ENCODE measurements at regions not wholly inside any gene's neighbourhood (a gene's known extent, or its start where the extent isn't known, plus 50 kb on each side); places are given as distances from the start of the nearest gene placed in this dataset.
A peak's percentile ranks its signal among the peaks of the same experiment; 100 is the strongest.

- Histone ChIP-seq H3K9me2 (ENCODE audit: low read depth, low read length) (no peaks in the 10 kb centered on the region), H4K20me1 (ENCODE audit: insufficient read depth, low read length) (no peaks in the 10 kb centered on the region), H3F3A (ENCODE audit: insufficient read depth, low read length) (no peaks in the 10 kb centered on the region), H3K9me3 (ENCODE audit: low read length) (no peaks in the 10 kb centered on the region), H2AFZ (ENCODE audit: low read length) (no peak overlapping the region), H3K27ac (ENCODE audit: low read depth, low read length, poor library complexity, severe bottlenecking) (no peak overlapping the region), H3K4me1 (ENCODE audit: insufficient read depth, low read length, severe bottlenecking) (no peaks in the 10 kb centered on the region), H3K9ac (ENCODE audit: low read length) (no peak overlapping the region), H3K36me3 (ENCODE audit: insufficient read depth, low read length) (no peaks in the 10 kb centered on the region; the same call in 1 of the 2 replicates), H3K4me2 (ENCODE audit: low read length) (no peak overlapping the region), H3K4me3 (ENCODE audit: low read depth, low read length, poor library complexity, severe bottlenecking) (no peak overlapping the region), H3K27me3 (ENCODE audit: insufficient read depth, low read length) (no peaks in the 10 kb centered on the region), H3K79me2 (ENCODE audit: insufficient read depth, low read length) (no peaks in the 10 kb centered on the region)
- TF ChIP-seq EZH2 (IDR thresholded peaks at IDR 0.05; ENCODE audit: borderline replicate concordance, low read length), result no peak
- TF ChIP-seq, protein P1, sequence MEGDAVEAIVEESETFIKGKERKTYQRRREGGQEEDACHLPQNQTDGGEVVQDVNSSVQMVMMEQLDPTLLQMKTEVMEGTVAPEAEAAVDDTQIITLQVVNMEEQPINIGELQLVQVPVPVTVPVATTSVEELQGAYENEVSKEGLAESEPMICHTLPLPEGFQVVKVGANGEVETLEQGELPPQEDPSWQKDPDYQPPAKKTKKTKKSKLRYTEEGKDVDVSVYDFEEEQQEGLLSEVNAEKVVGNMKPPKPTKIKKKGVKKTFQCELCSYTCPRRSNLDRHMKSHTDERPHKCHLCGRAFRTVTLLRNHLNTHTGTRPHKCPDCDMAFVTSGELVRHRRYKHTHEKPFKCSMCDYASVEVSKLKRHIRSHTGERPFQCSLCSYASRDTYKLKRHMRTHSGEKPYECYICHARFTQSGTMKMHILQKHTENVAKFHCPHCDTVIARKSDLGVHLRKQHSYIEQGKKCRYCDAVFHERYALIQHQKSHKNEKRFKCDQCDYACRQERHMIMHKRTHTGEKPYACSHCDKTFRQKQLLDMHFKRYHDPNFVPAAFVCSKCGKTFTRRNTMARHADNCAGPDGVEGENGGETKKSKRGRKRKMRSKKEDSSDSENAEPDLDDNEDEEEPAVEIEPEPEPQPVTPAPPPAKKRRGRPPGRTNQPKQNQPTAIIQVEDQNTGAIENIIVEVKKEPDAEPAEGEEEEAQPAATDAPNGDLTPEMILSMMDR (IDR thresholded peaks at IDR 0.05; ENCODE audit: low read length), result no peak
Measured at GRCh38 chr7:9752033-9752432, 1221.6 kb upstream of the PHF14 start.

DNA sequence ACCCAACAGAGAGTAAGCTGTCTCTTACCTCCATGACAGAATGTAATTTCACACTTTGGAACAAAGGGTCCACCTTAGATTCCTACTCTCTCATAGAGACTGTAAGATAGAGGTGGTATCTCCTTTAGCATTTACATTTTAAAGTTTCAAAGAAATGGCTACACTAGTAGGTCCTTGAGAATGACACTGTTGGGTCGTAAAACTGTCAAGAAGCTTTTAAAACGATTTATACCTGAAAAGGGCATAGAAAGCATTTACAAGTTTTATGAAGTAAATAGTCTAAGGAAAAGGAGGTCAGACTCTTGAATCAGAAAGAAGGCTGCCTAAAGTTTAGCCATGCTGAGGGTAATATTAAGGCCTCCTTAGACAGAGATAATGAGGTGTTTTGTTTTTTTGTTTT lies 1212.4 kb upstream of the PHF14 start:
- no peaks in the 10 kb centered on the region for H3K36me3 ChIP-seq (ENCODE audit: insufficient read depth, low read length)
- H3K27me3 ChIP-seq (ENCODE audit: insufficient read depth, low read length), result no peaks in the 10 kb centered on the region
- no peak overlapping the region for H3K9ac ChIP-seq (ENCODE audit: low read length)
- H2AFZ ChIP-seq (ENCODE audit: low read length), result peak overlapping the region; percentile 81; the same call in 1 of the 2 replicates
- H3F3A ChIP-seq (ENCODE audit: insufficient read depth, low read length), result no peaks in the 10 kb centered on the region
- H3K9me2 ChIP-seq (ENCODE audit: low read depth, low read length), result no peaks in the 10 kb centered on the region
- no peak overlapping the region for H3K4me3 ChIP-seq (ENCODE audit: low read depth, low read length, poor library complexity, severe bottlenecking)
- TF ChIP-seq, protein P1 (IDR thresholded peaks at IDR 0.05; ENCODE audit: low read length), result no peak
- TF ChIP-seq EZH2 (IDR thresholded peaks at IDR 0.05; ENCODE audit: borderline replicate concordance, low read length), result no peak
- H4K20me1 ChIP-seq (ENCODE audit: insufficient read depth, low read length), result no peaks in the 10 kb centered on the region
- no peaks in the 10 kb centered on the region for H3K9me3 ChIP-seq (ENCODE audit: low read length)
- H3K4me1 ChIP-seq (ENCODE audit: insufficient read depth, low read length, severe bottlenecking), result peaks cover 31% of the 10 kb centered on the region
- no peaks in the 10 kb centered on the region for H3K79me2 ChIP-seq (ENCODE audit: insufficient read depth, low read length)
- no peak overlapping the region for H3K27ac ChIP-seq (ENCODE audit: low read depth, low read length, poor library complexity, severe bottlenecking)
- no peak overlapping the region for H3K4me2 ChIP-seq (ENCODE audit: low read length)

GRCh38 chr7:9776900-9777299 lies 1196.8 kb upstream of the PHF14 start:
- H4K20me1 ChIP-seq (ENCODE audit: insufficient read depth, low read length), result no peaks in the 10 kb centered on the region
- H2AFZ ChIP-seq (ENCODE audit: low read length), result no peak overlapping the region
- no peaks in the 10 kb centered on the region for H3K9me2 ChIP-seq (ENCODE audit: low read depth, low read length)
- H3K27ac ChIP-seq (ENCODE audit: low read depth, low read length, poor library complexity, severe bottlenecking), result no peak overlapping the region
- no peaks in the 10 kb centered on the region for H3F3A ChIP-seq (ENCODE audit: insufficient read depth, low read length)
- TF ChIP-seq EZH2 (IDR thresholded peaks at IDR 0.05; ENCODE audit: borderline replicate concordance, low read length), result no peak
- no peaks in the 10 kb centered on the region for H3K4me1 ChIP-seq (ENCODE audit: insufficient read depth, low read length, severe bottlenecking)
- no peaks in the 10 kb centered on the region for H3K9me3 ChIP-seq (ENCODE audit: low read length)
- no peaks in the 10 kb centered on the region for H3K36me3 ChIP-seq (ENCODE audit: insufficient read depth, low read length)
- H3K4me2 ChIP-seq (ENCODE audit: low read length), result no peak overlapping the region
- H3K79me2 ChIP-seq (ENCODE audit: insufficient read depth, low read length), result no peaks in the 10 kb centered on the region
- H3K9ac ChIP-seq (ENCODE audit: low read length), result no peak overlapping the region
- H3K27me3 ChIP-seq (ENCODE audit: insufficient read depth, low read length), result no peaks in the 10 kb centered on the region
- H3K4me3 ChIP-seq (ENCODE audit: low read depth, low read length, poor library complexity, severe bottlenecking), result no peak overlapping the region

DNA sequence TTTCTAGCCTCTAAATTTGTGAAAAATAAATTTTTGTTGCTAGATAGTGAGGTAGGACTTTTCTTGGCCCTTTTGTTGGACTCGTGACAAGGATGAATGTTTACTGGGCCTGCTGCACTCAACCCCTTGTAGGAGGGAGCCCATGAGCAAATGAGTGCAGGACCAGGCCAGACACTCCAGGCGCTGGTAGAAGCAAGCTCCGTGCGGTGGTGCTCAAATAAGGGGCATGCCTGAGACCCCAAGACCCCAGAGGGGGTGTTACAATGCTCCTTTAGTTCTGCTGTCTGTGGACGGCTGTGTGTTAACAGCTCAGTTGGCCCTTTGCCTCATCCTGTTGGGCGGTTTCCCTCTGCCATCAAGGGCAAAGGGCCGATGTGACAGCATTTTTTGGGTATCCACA lies 1195.3 kb upstream of the PHF14 start:
- no peak overlapping the region for H3K4me3 ChIP-seq (ENCODE audit: low read depth, low read length, poor library complexity, severe bottlenecking)
- H3K36me3 ChIP-seq (ENCODE audit: insufficient read depth, low read length), result no peaks in the 10 kb centered on the region
- TF ChIP-seq EZH2 (IDR thresholded peaks at IDR 0.05; ENCODE audit: borderline replicate concordance, low read length), result no peak
- TF ChIP-seq, protein P1 (IDR thresholded peaks at IDR 0.05; ENCODE audit: low read length), result no peak
- no peaks in the 10 kb centered on the region for H3F3A ChIP-seq (ENCODE audit: insufficient read depth, low read length)
- H3K9me3 ChIP-seq (ENCODE audit: low read length), result no peaks in the 10 kb centered on the region
- no peak overlapping the region for H3K27ac ChIP-seq (ENCODE audit: low read depth, low read length, poor library complexity, severe bottlenecking)
- no peaks in the 10 kb centered on the region for H4K20me1 ChIP-seq (ENCODE audit: insufficient read depth, low read length)
- H3K4me2 ChIP-seq (ENCODE audit: low read length), result no peak overlapping the region
- H3K4me1 ChIP-seq (ENCODE audit: insufficient read depth, low read length, severe bottlenecking), result no peaks in the 10 kb centered on the region
- no peak overlapping the region for H3K9ac ChIP-seq (ENCODE audit: low read length)
- H3K27me3 ChIP-seq (ENCODE audit: insufficient read depth, low read length), result no peaks in the 10 kb centered on the region
- H3K79me2 ChIP-seq (ENCODE audit: insufficient read depth, low read length), result no peaks in the 10 kb centered on the region
- no peak overlapping the region for H2AFZ ChIP-seq (ENCODE audit: low read length)
- H3K9me2 ChIP-seq (ENCODE audit: low read depth, low read length), result no peaks in the 10 kb centered on the region

Data from OCI-LY1 (cell line).